AG10803 (cell line): ENCODE measurements at regions not wholly inside any gene's neighbourhood (a gene's known extent, or its start where the extent isn't known, plus 50 kb on each side); places are given as distances from the start of the nearest gene placed in this dataset.

Source experiments
- DNase-seq: peaks from one replicate; pipeline ENCODE4 v3.0.0; 2010; ENCODE audit warnings: low read depth
- H3K4me3 ChIP-seq: 2 replicates; pipeline ENCODE4 v1.5.1; 2011; ENCODE audit warnings: mild to moderate bottlenecking, low read length, control low read depth
- CTCF ChIP-seq: conservative IDR thresholded peaks from 2 replicates; pipeline ENCODE4 v1.5.1; 2011; ENCODE audit warnings: mild to moderate bottlenecking, low read length, control low read depth, inconsistent platforms

- TF ChIP-seq CTCF, result no peak
- no peak overlapping the region for H3K4me3 ChIP-seq
- DNase-seq, result no peak
These were observed 91.1 kb downstream of the BARX1 start for GRCh38 chr9:93864032-93864431.

- no peak for TF ChIP-seq CTCF
- DNase-seq, result no peak
- H3K4me3 ChIP-seq, result no peak overlapping the region
These were observed 92.1 kb downstream of the BARX1 start for GRCh38 chr9:93862877-93863545.

GRCh38 chr9:93861736-93862358, 93.3 kb downstream of the BARX1 start:
- no peak for DNase-seq
- no peak for TF ChIP-seq CTCF
- no peak overlapping the region for H3K4me3 ChIP-seq

GRCh38 chr9:93860694-93861658, 94.2 kb downstream of the BARX1 start:
- H3K4me3 ChIP-seq, result no peak overlapping the region

GRCh38 chr9:93859431-93860215, 95.5 kb downstream of the BARX1 start:
- DNase-seq, result no peak
- H3K4me3 ChIP-seq, result no peak overlapping the region
- no peak for TF ChIP-seq CTCF

More at GRCh38 chr9:93860694-93861658, 94.2 kb downstream of the BARX1 start:
- DNase-seq, result no peak
- no peak for TF ChIP-seq CTCF

GRCh38 chr9:93857528-93857927, 97.6 kb downstream of the BARX1 start:
- no peak overlapping the region for H3K4me3 ChIP-seq
- TF ChIP-seq CTCF, result no peak
- no peak for DNase-seq
